Keratinocyte (primary cell): ENCODE measurements at regions not wholly inside any gene's neighbourhood (a gene's known extent, or its start where the extent isn't known, plus 50 kb on each side); places are given as distances from the start of the nearest gene placed in this dataset.

ENCODE experiments used
- CTCF ChIP-seq, 3 experiments: IDR thresholded peaks in 1 of 3; conservative IDR thresholded peaks in 1 of 3; optimal IDR thresholded peaks in 1 of 3; 2 replicates in 2 of 3; 3 replicates in 1 of 3; pipeline versions ENCODE3 to v1.5.1; 2011; ENCODE audit warnings: low read length in 3 of 3, mild to moderate bottlenecking in 3 of 3, moderate library complexity in 2 of 3, control low read depth in 1 of 3, inconsistent platforms in 1 of 3; ENCODE audit not compliant: insufficient read depth in 2 of 3; ENCODE audit errors: extremely low read depth in 1 of 3
- EZH2 ChIP-seq: IDR thresholded peaks from one replicate; pipeline ENCODE4 v1.6.1; 2012; ENCODE audit warnings: inconsistent platforms, mild to moderate bottlenecking, low read length, moderate library complexity

- no peak for TF ChIP-seq CTCF (optimal IDR thresholded peaks at IDR 0.05 in 1 of 3, IDR thresholded peaks at IDR 0.05 in 1 of 3, conservative IDR thresholded peaks at IDR 0.05 in 1 of 3; ENCODE audit: extremely low read depth in 1 of 3, insufficient read depth in 2 of 3, low read length in 3 of 3)
- no peak for TF ChIP-seq EZH2
Observed at GRCh38 chr16:72241008-72241407, 69.1 kb upstream of the PMFBP1 start.
